GM12873 (cell line): ENCODE measurements at regions not wholly inside any gene's neighbourhood (a gene's known extent, or its start where the extent isn't known, plus 50 kb on each side); places are given as distances from the start of the nearest gene placed in this dataset.

ENCODE experiments used
- CTCF ChIP-seq: IDR thresholded peaks from 2 replicates; pipeline ENCODE4 v1.5.1; 2012; ENCODE audit warnings: low read depth, mild to moderate bottlenecking, moderate library complexity, low read length, control low read depth; ENCODE audit not compliant: insufficient read depth; ENCODE audit errors: missing control alignments

- TF ChIP-seq CTCF: no peak
These were observed 205.6 kb downstream of the ZIC3 start for GRCh38 chrX:137771537-137771936.

- TF ChIP-seq CTCF: no peak
These were observed 226.3 kb downstream of the ZIC3 start for GRCh38 chrX:137792214-137792613.

GRCh38 chrX:137823257-137823656 lies 257.3 kb downstream of the ZIC3 start:
- TF ChIP-seq CTCF: peak; percentile 38

GRCh38 chrX:137847376-137847775 lies 281.4 kb downstream of the ZIC3 start:
- TF ChIP-seq CTCF: no peak

- no peak for TF ChIP-seq CTCF
These were observed 282.5 kb downstream of the ZIC3 start for GRCh38 chrX:137848266-137848905.

GRCh38 chrX:137852502-137852901 lies 286.6 kb downstream of the ZIC3 start:
- no peak for TF ChIP-seq CTCF

GRCh38 chrX:137855490-137855889 lies 289.6 kb downstream of the ZIC3 start:
- no peak for TF ChIP-seq CTCF
